Left ventricle myocardium inferior (tissue), 1 donor: ENCODE measurements at regions not wholly inside any gene's neighbourhood (a gene's known extent, or its start where the extent isn't known, plus 50 kb on each side); places are given as distances from the start of the nearest gene placed in this dataset.

Source experiments
- DNase-seq: peaks from one replicate; pipeline ENCODE4 v3.0.0-alpha.2; 2020
- H3K27ac ChIP-seq: fragments of 200-600 bp; replicated peaks from 2 replicates; pipeline ENCODE4 v1.8.0; 2021
- H3K27me3 ChIP-seq: fragments of 200-600 bp; 2 replicates; pipeline ENCODE4 v1.8.0; 2021; ENCODE audit warnings: low read depth
- H3K36me3 ChIP-seq: fragments of 200-600 bp; 2 replicates; pipeline ENCODE4 v1.8.0; 2021
- H3K4me1 ChIP-seq: fragments of 200-600 bp; 2 replicates; pipeline ENCODE4 v1.8.0; 2021
- H3K4me3 ChIP-seq: fragments of 200-600 bp; 2 replicates; pipeline ENCODE4 v1.8.0; 2021; ENCODE audit warnings: mild to moderate bottlenecking, moderate library complexity
- H3K9me3 ChIP-seq: fragments of 200-600 bp; replicated peaks from 2 replicates; pipeline ENCODE4 v1.8.0; 2021
- intact Hi-C: fragments of 100-400 bp; cut with micrococcal nuclease; formaldehyde crosslinking; loops from one replicate; pipeline ENCODE4 v1.11.0; 2022
- TF ChIP-seq, protein P1 (sequence below): fragments of 200-600 bp; IDR thresholded peaks from 2 replicates; pipeline ENCODE4 v1.8.0; 2021; ENCODE audit warnings: antibody characterized with exemption, mild to moderate bottlenecking, borderline replicate concordance
- donor health status: DM: no; HTN: yes; CAD: no; lungs with severe emphysema.

DNA sequence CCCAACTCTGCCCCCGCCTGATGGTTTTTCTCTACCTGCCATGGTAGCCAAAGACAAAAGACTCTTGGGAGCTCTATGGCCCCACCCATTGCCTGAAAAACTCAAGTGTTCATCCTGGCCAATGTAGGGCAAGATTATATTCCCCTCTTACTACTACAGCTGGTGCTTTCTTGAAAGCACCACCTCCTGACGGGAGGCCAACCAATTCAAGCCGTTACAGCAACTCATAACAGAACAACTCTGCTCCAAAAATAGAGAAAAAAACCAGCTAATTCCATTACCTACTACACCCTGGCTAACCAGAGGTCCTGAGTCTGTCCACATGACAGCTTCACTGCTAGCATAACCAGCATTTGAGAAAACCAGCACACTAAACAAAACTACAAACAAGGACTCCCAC is 127.5 kb upstream of the GAREM1 start:
- DNase-seq = no peak
- H3K9me3 ChIP-seq = peaks cover 23% of the 10 kb centered on the region
- H3K27me3 ChIP-seq = no peaks in the 10 kb centered on the region
- H3K27ac ChIP-seq = no peak overlapping the region
- H3K4me3 ChIP-seq = no peak overlapping the region
- no peaks in the 10 kb centered on the region for H3K36me3 ChIP-seq
- intact Hi-C loops = no loop called here
- H3K4me1 ChIP-seq = no peaks in the 10 kb centered on the region
- TF ChIP-seq, protein P1, sequence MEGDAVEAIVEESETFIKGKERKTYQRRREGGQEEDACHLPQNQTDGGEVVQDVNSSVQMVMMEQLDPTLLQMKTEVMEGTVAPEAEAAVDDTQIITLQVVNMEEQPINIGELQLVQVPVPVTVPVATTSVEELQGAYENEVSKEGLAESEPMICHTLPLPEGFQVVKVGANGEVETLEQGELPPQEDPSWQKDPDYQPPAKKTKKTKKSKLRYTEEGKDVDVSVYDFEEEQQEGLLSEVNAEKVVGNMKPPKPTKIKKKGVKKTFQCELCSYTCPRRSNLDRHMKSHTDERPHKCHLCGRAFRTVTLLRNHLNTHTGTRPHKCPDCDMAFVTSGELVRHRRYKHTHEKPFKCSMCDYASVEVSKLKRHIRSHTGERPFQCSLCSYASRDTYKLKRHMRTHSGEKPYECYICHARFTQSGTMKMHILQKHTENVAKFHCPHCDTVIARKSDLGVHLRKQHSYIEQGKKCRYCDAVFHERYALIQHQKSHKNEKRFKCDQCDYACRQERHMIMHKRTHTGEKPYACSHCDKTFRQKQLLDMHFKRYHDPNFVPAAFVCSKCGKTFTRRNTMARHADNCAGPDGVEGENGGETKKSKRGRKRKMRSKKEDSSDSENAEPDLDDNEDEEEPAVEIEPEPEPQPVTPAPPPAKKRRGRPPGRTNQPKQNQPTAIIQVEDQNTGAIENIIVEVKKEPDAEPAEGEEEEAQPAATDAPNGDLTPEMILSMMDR = no peak

DNA sequence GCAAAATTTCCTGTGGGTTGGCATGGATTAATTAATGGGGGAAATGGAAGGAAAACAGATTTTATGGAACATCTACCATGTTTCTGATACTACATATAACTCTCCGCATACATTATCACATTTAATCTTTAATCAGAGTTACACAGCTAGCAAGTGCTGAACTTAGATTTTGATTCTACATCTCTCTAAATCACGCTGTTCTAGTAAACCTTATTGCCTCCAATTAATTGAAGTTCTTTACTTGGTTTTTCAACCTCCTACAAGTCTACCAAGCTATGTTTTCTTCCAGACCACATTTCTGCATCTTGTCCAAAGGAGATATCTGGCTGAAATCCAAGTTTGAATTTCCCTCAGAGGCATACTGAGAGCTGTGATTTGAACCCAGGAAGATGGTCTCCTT is 125.8 kb upstream of the GAREM1 start:
- DNase-seq = no peak
- no peaks in the 10 kb centered on the region for H3K4me1 ChIP-seq
- TF ChIP-seq, protein P1 = no peak
- H3K9me3 ChIP-seq = peaks cover 23% of the 10 kb centered on the region
- H3K27me3 ChIP-seq = no peaks in the 10 kb centered on the region
- no peaks in the 10 kb centered on the region for H3K36me3 ChIP-seq
- no peak overlapping the region for H3K27ac ChIP-seq
- H3K4me3 ChIP-seq = no peak overlapping the region
- intact Hi-C loops = no loop called here

DNA sequence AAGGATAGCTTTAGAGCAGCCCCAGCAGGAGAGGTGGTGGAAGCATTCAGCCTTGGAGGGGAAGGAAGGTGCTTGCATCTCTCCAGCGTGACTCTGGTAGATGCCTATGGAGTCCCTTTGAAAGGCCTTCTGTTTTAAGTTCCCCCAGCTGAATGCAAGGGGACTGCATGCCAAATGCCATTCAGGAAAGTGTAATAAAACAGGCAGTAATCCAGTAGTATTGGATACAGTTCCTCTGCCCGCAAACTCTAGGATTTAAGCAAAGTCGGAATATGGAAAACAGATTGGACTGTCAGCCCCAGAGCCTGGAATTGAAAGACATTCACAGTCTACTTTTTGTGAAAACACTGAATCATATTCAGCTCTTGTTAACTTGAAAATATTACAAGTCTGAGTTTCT is 125.2 kb upstream of the GAREM1 start:
- Histone ChIP-seq H3K36me3 (no peaks in the 10 kb centered on the region), H3K4me3 (no peak overlapping the region), H3K27ac (no peak overlapping the region), H3K4me1 (no peaks in the 10 kb centered on the region), H3K9me3 (peaks cover 23% of the 10 kb centered on the region), H3K27me3 (no peaks in the 10 kb centered on the region)
- TF ChIP-seq, protein P1 = no peak
- DNase-seq = no peak
- intact Hi-C loops = no loop called here

DNA sequence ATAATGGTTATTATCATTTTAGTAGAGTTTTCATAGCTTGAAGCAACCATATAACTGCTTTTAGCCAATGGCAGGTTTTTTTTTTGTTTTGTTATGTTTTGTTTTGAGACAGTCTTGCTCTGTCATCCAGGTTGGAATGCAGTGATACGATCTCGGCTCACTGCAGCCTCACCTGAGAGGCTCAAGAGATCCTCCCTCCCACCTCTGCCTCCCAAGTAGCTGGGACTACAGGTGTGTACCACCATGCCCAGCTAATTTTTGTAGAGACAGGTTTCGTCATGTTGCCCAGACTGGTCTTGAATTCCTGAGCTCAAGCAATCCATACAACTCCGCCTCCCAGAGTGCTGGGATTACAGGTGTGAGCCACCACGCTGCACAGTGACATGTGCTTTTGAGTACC is 117.5 kb upstream of the GAREM1 start:
- no peak for DNase-seq
- intact Hi-C loops = no loop called here
- TF ChIP-seq, protein P1 = no peak

DNA sequence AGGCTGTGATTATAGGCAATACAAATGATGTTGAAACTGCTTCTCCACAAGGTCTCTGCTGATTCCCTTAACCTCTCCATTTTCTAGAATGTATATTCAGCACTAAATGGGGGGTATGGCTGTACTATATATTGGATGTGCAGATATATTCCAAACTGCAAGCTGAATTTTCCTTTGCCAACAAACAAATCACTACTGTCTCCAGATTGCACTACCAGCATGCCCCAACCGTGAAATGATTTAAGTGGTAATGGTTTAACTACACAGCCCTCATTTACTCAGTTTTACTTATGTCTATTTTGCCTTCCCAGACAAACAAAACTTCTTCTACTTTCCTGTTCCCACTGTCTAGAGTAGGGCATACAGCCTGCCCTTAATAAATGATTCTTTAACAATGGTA is 112.7 kb upstream of the GAREM1 start:
- Histone ChIP-seq H3K4me1 (no peaks in the 10 kb centered on the region), H3K27ac (no peak overlapping the region), H3K4me3 (no peak overlapping the region), H3K9me3 (peaks cover 4% of the 10 kb centered on the region), H3K36me3 (no peaks in the 10 kb centered on the region), H3K27me3 (peaks cover 36% of the 10 kb centered on the region)
- DNase-seq = no peak
- TF ChIP-seq, protein P1 = no peak
- intact Hi-C loops = no loop called here

More for the DNA sequence above, 117.5 kb upstream of the GAREM1 start:
- Histone ChIP-seq H3K36me3 (no peaks in the 10 kb centered on the region), H3K4me1 (no peaks in the 10 kb centered on the region), H3K27me3 (peaks cover 5% of the 10 kb centered on the region), H3K4me3 (no peak overlapping the region), H3K27ac (no peak overlapping the region), H3K9me3 (peaks cover 5% of the 10 kb centered on the region)

DNA sequence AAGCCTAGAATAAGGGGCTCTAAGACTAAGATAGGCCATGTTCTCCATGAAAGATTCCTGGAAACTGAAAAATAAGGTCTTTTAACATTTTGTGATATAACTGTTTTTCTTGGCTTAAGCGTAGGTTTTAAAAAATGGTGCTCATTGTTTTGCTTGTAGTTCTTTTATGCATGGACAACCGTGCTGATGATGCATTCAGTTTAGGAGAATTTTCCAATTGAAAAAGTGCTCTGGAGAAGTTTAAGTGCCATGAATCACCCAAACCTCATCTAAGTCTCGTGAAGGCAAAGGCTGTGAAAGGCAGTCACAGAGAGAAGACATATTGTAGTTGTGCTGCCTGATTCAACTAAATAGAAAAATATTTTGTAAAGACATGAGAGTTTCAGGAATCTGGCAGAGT is 111.8 kb upstream of the GAREM1 start:
- Histone ChIP-seq H3K4me1 (no peaks in the 10 kb centered on the region), H3K9me3 (peaks cover 4% of the 10 kb centered on the region), H3K36me3 (no peaks in the 10 kb centered on the region), H3K4me3 (no peak overlapping the region), H3K27me3 (peaks cover 44% of the 10 kb centered on the region), H3K27ac (no peak overlapping the region)
- intact Hi-C loops = no loop called here
- DNase-seq = no peak
- TF ChIP-seq, protein P1 = no peak
